ENCODE measurements at regions not wholly inside any gene's neighbourhood (a gene's known extent, or its start where the extent isn't known, plus 50 kb on each side); places are given as distances from the start of the nearest gene placed in this dataset.

DNA sequence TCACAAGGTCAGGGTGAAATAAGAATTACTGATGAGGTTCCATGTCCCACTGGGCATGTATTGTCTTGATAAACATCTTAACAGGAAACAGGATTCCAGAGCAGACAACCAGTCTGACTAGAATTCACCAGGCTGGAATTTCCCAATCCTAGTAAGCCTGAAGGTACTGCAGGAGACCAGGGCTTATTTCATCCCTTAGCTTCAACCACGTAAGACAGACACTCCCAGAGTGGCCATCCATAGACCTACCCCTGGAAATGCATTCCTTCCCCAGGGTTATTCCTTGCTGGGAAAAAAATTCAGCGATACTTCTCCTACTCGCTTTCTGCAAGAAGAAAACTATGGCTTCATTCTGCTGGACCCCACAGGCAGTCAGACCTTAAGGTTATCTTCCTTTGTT, 785.4 kb downstream of the NR2F1-AS1 start:
- no peak for DNase-seq (ENCODE audit: low spot score)

DNA sequence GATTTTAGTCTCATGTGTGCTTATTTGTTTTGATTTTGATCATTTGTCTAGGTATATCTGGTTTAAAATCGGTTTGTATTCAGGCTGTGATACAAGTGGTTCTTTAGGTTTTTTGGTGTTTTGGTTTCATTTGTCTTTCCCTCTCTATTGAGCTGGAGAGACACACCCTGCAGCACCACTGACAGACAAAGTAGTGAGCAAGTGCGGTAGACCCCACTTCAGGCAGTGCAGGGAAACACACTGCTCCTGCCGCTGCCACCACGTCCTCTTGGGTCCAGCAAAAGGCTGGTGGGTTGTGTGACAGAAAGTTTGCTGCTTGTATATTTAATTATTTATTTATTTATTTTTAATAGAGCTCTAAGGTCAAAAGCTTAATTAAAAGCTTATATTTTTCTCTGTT, 801.0 kb downstream of the NR2F1-AS1 start:
- no peak for DNase-seq (ENCODE audit: low spot score)

- no peak for DNase-seq (ENCODE audit: low spot score)
These were observed 801.5 kb downstream of the NR2F1-AS1 start for GRCh38 chr5:92779536-92779935.

DNA sequence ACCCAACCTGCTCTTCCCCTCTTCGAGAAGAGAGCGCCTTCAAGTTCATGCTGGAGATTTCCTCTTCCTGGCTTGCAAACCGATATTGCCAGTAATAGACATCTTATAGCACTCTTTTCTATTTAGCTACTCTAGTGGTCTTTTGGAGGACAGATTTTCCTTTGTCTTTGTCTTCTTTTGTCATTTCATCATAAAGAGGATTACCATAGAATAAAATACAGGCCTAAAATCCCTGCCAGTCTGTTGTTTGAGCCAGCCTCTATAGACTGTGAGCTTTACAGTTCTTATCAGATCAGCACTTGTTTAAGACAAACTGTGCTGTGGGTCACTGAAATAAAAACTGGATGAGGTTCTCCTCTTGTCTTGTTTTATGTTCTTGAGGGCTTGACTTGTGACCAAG, 802.8 kb downstream of the NR2F1-AS1 start:
- no peak for DNase-seq (ENCODE audit: low spot score)

DNA sequence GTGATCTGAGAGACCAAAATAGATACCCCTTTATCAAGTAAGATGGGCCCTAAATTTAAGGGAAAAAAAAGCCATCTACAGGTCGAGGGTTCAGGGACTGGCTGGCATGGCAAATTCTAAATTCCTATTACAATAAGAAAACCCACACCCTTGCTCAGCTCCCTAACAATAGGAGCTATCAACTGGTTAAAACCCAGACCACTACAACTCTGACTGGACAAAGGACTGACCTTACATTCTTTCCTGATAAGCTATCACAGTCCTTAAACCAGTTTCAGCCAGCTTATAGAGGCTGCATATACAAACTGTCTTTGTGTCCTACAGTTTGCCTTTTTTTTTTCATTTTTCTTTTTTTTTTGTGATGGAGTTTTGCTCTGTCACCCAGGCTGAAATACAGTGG, 803.6 kb downstream of the NR2F1-AS1 start:
- no peak for DNase-seq (ENCODE audit: low spot score)

GRCh38 chr5:92775711-92776615, 805.1 kb downstream of the NR2F1-AS1 start:
- no peak for DNase-seq (ENCODE audit: low spot score)

- DNase-seq (ENCODE audit: low spot score): no peak
These were observed 811.0 kb downstream of the NR2F1-AS1 start for GRCh38 chr5:92769978-92770377.

GRCh38 chr5:92761585-92761984, 819.4 kb downstream of the NR2F1-AS1 start:
- DNase-seq (ENCODE audit: low spot score): no peak

DNA sequence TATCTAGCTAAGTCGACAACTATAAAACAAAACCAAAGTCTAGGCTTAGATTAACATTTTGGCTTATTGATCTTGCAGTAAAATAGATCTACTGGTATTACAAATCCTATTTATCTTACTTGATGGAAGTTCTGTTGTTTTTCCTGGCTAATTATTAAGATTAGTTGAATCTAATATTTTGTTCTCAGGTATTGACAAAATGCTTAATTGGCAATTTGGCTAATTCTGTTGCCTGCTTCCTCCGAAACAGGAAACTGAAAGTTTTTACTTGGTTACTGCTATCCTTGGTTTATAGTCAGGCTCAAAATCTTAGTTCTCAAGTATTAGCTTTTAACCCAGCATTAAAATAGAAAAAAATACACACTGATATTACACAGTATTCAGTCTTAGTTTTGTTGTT, 820.5 kb downstream of the NR2F1-AS1 start:
- no peak for DNase-seq (ENCODE audit: low spot score)

- no peak for DNase-seq (ENCODE audit: low spot score)
These were observed 822.5 kb downstream of the NR2F1-AS1 start for GRCh38 chr5:92758552-92758951.

DNA sequence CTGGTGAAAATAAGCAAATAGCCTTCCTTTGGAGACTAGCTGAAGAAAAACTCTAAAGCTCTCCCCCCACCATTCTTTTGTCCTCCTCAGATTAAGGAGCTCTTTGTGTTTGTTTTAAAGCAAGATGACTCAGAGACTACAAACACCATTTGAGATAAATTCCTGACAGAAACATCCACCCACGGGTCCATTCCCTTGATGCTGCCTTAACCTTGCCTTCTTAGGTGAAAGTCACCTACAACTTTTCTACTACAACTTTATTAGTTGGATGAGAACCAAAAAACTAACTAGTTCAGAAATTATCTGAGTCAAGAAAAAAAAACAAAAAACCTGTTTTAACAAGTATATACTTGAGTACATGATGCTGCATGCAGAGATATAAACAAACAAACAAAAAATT, 831.1 kb downstream of the NR2F1-AS1 start:
- no peak for DNase-seq (ENCODE audit: low spot score)

- no peak for DNase-seq (ENCODE audit: low spot score)
These were observed 832.8 kb downstream of the NR2F1-AS1 start for GRCh38 chr5:92748072-92748676.

DNA sequence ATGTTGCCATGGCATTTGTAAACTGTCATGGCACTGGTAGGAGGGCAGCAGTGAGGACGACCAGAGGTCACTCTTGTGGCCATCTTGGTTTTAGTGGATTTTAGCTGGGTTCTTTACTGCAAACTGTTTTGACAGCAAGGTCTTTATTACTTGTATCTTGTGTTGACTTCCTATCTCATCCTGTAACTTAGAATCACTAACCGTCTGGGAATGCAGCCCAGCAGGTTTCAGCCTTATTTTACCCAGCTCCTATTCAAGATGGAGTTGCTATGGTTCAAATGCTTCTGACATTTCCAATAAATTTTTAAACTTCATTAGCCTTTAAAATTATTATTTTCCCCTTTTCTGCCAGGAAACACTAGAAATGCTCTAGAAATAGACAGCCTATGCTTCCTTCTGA, 839.1 kb downstream of the NR2F1-AS1 start:
- no peak for DNase-seq (ENCODE audit: low spot score)

- no peak for DNase-seq (ENCODE audit: low spot score)
These were observed 846.6 kb downstream of the NR2F1-AS1 start for GRCh38 chr5:92734211-92734940.

DNA sequence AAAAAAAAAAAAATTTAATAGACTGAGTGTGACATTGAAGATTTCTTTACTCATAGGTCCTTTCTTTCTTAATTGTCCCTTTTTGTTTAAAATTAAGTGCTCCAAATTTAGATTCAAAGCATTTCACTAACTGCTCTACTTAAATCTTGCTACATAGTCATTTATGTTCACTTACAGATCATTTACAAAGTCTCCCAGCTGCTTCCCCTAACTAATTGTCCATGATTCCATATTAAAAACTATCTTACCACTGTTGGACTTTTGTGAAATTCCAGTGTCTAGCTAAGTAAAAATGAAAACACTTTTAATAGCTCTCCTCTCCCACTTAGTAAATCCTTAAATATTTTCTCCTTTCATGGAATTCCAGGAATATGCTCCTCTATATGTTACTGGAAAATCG, 850.5 kb downstream of the NR2F1-AS1 start:
- DNase-seq (ENCODE audit: low spot score): no peak

DNA sequence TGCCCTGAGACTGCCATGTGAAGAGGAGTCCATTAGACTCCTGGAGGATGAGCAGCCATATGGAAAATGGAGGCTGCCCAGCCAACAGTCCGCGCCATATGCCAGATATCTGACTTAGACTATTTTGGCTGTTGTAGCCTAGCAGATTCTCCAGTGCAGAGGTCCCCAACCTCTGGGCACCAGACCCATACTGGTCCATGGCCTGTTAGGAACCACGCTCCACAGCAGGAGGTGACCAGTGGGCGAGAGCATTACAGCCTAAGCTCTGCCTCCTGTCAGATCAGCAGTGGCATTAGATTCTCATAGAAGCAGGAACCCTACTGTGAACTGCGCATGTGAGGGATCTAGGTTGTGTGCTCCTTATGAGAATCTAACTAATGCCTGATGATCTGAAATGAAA, 851.9 kb downstream of the NR2F1-AS1 start:
- no peak for DNase-seq (ENCODE audit: low spot score)

GRCh38 chr5:92715946-92716520, 865.0 kb downstream of the NR2F1-AS1 start:
- DNase-seq (ENCODE audit: low spot score): no peak

DNA sequence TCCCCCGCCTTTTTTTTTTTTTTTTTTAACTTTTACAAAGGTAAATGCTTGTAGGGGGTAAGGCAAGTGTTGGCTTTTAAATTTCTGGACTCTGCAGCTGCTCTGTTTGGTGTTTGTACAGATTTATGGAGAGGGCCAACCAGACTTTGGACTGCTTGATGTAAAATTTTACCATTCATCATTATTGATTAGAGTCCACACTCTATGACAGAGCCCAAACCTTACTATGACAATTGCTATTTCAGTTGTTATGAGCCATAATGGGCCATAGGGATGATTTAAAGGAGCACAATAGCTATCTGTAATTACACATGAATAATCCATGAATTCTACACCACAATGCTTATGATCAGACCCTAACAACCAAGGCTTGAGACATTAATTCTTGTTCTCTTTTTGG, 867.2 kb downstream of the NR2F1-AS1 start:
- DNase-seq (ENCODE audit: low spot score): no peak

GRCh38 chr5:92713335-92713743, 867.7 kb downstream of the NR2F1-AS1 start:
- no peak for DNase-seq (ENCODE audit: low spot score)

DNA sequence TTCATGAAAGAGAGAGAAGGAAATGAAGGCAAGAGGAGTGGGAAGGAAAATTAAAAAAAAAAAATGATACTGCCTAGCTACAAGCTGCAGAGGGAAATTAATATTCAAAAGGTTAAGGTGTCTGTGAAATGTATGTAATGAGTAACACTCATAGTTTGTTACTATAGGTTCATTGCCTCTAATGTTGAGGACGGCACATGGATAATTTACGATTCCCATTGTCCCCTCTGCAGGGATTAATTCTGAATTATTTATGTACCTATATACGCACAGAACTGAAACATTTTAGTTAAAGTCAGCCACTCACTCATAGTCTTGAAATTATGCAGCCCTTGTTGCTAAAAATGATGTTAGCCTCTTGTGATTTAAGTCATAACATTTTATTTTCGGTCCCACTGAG, 869.1 kb downstream of the NR2F1-AS1 start:
- no peak for DNase-seq (ENCODE audit: low spot score)

GRCh38 chr5:92704590-92704989, 876.4 kb downstream of the NR2F1-AS1 start:
- no peak for DNase-seq (ENCODE audit: low spot score)

GRCh38 chr5:92703976-92704375, 877.0 kb downstream of the NR2F1-AS1 start:
- DNase-seq (ENCODE audit: low spot score): no peak
